ENCODE measurements at regions not wholly inside any gene's neighbourhood (a gene's known extent, or its start where the extent isn't known, plus 50 kb on each side); places are given as distances from the start of the nearest gene placed in this dataset.

- no peak for DNase-seq
Measured at GRCh38 chr3:79928687-79929408, 161.1 kb upstream of the ROBO1 start.

DNA sequence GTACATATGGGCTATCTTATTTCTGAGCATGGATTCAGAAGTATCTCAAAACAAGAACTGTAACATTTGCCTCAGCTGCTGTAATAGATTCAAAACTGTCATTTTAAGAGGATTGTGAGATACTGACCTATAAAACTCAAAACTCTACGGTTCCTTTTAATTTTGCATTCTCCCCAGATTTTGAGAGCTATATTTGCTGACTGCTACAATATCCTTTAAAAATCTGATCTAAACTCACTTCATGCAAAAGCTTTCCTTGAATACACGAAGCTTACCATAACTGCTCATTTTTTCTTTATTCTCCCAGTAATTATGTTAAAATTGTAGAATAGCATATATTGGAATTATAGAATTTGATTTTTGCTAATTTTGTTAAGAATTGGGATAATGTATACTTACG is 158.7 kb upstream of the ROBO1 start:
- no peak for DNase-seq

DNA sequence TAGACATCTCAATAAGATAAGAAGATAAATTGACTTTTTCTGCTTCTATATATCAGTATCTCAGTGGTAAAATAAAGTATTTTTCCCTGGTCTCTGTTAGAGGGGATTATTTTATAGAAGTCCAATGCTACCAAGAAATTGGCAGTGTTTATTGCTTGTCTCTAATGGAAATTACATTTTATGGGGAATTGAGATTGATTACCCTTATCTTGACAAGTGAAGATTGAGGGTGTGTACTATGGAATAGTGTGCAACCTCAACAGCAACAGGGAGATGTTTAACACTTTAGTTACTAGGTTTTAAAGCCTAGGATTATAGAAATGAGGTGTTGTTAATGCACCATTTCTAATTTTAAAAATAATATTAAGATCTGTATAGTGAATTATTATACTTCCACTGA is 154.8 kb upstream of the ROBO1 start:
- no peak for DNase-seq

DNA sequence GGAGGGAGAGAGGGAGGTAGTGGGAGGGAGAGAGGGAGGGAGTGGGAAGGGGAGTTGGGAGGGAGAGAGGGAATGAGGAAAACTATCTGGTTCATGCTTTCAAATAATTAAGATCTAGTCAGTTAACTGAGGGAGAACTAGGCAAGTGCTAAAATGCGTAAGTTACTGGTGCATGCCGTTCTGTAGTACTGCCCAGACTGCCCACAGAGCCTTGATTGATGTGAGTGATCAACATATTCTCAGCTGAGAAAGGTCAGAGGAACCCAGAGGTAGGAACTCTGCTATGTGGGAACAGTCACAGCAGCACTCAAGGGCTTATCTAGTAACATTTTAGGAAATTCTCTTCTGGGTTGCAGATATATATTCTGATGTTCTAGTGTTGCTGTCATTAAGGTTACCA is 149.8 kb upstream of the ROBO1 start:
- DNase-seq, result no peak

- DNase-seq, result no peak
Measured at GRCh38 chr3:79910337-79910736, 142.5 kb upstream of the ROBO1 start.

DNA sequence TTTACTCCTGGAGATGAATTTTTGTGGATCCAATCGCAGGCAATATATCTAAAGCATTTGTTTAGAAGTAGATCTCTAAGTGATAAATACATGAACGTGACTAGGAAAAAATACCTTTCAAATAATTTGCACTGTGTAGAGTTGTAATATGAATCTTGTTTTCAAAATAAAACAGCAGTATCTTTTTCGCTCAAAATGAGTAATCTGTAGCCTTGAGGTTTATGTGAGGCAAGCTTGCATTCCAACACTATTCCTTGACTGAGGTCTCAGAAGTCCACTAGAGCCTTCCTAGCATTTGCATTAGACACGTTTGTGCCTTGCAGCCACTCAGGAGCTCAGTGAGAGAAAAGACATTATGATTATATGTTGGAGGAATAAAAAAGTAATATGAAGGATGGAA is 138.3 kb upstream of the ROBO1 start:
- no peak for DNase-seq

- DNase-seq, result no peak
Measured at GRCh38 chr3:79902151-79902550, 134.4 kb upstream of the ROBO1 start.

DNA sequence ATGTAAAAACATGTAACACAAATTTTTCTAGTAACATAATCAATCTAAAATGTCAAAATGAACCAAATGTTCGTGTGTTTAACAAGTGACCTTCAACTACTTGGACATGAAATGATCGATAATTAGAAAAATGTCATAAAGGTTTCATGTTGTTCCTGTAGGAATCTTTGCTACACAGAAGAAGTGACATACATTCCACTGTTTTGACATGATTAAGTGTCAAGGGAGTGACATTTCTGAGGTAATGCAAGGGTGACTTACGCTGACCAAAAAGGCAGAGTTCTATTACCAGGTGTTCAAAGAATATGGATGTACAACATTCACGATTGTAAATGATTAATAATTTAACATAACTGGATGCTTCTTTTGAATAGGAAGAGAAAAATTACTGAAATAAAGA is 131.1 kb upstream of the ROBO1 start:
- no peak for DNase-seq

DNA sequence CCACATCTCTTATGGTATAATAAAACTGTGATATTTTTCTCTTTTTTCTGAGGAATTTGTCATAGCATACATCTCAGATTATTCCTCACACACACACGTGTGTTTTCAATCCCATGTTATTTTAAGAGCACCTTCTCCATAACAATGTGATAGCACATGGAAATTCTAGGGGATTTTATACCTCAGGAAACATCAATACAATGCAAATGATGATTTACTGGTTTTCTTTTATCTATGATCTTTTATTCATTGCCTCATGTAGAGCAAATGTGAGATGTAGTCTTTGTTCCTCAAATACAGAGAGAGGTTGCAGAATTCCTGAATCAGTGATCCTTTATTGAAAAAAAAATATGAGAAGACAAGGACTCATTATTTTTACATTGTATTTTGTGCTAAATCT is 128.3 kb upstream of the ROBO1 start:
- no peak for DNase-seq

GRCh38 chr3:79887213-79887612 is 119.4 kb upstream of the ROBO1 start:
- no peak for DNase-seq

- peak; percentile 13 for DNase-seq
Measured at GRCh38 chr3:79886204-79886603, 118.4 kb upstream of the ROBO1 start.

DNA sequence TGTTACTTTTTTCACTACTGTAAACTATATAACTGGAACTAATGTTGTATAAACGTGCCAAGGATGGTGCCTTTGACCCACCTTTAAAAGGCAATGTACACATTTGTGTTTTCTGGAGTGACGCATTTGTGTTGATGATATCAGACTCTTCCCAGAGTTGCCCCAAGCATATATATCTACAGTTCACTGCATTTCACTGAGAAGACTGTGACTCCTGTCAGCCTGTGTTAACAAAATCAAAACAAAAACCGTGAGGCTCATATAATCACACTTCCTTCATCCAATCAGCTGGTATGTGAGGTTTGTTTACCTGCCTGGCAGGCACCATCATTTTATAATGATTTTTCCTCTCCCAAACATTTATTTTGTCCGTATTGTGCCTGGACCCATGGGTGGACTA is 117.6 kb upstream of the ROBO1 start:
- no peak for DNase-seq

GRCh38 chr3:79884354-79884753 is 116.6 kb upstream of the ROBO1 start:
- DNase-seq, result no peak

GRCh38 chr3:79881431-79881830 is 113.6 kb upstream of the ROBO1 start:
- DNase-seq, result peak; percentile 16

GRCh38 chr3:79878708-79879107 is 110.9 kb upstream of the ROBO1 start:
- DNase-seq, result no peak

GRCh38 chr3:79874646-79875045 is 106.8 kb upstream of the ROBO1 start:
- DNase-seq, result no peak

- peak; percentile 80 for DNase-seq
Measured at GRCh38 chr3:79872483-79872882, 104.7 kb upstream of the ROBO1 start.

DNA sequence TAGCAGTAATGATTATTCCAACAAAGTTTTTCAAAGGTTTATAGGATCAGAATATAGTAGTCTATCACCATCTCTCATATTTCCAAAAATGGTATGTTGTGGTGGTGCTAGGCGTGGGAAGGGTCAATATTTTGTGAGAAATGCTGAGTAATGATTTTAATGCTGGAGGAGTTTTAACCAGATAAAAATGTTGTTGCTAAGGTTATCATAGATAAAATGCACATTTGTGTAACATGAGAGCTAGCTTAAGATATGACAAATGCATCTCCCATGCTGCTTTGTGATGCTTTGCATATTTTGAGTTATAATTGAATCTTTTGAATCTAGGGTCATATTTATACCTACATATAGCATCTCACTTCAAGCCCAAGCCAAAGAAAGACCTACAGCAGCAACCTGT is 103.9 kb upstream of the ROBO1 start:
- peak; percentile 28 for DNase-seq

GRCh38 chr3:79870313-79870620 is 102.5 kb upstream of the ROBO1 start:
- no peak for DNase-seq

GRCh38 chr3:79869461-79870312 is 101.9 kb upstream of the ROBO1 start:
- DNase-seq, result peak; percentile 2

DNA sequence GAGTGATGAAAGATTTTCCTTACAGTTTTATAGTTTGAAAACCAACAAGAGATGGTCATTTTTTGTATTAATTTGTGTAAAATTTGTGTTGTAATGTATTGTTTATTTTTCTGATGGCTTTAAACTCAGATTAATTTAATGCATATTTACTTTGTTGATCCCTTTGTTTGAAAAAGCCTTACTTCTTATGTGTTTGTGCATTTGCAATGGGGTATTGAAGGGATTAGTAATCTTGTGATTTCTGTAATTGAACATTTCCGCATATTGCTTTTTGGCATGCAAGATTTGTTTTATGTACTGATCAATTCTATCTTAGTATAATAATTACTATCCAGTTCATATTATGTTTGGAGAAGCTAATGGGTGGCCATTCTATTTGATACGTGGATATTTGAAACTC is 98.4 kb upstream of the ROBO1 start:
- no peak for DNase-seq

DNA sequence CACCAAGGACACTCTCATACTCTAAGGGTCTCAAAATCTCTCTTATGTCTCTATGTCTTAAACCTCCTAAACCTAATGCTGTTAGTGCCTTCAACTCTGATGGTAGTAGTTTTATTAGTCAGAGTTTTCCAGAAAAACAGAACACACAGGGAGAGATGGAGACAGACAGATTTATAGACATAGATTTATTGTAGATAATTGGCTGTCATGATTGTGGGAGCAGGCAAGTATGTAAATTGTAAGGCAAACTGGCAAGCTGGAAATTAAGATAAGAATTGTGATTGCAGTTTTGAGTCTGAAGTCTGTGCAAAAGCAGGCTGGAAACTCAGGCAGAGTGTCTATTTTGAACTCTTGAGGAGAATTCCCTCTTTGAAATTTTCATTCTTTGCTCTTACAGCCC is 96.3 kb upstream of the ROBO1 start:
- no peak for DNase-seq

- DNase-seq, result no peak
Measured at GRCh38 chr3:79848876-79849275, 81.1 kb upstream of the ROBO1 start.

DNA sequence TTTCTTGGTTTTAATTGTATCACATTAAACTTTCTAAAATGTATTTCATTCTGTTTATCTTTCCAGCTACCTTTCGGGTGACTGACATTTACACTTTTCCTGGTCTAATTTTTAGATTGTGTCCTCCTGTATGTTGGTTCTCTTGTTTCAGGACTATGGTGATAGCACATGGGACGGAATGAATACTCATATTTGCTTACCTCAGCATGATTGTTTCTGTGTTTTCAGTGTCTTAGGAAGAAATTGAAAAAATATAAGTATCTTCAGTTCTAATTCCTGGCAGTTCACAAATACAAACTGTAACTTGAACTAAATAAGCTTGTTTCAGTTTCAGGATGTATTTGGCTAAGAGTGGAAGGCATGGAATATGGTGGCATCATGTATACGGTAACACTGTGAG is 80.1 kb upstream of the ROBO1 start:
- DNase-seq, result no peak
